ENCODE measurements at regions not wholly inside any gene's neighbourhood (a gene's known extent, or its start where the extent isn't known, plus 50 kb on each side); places are given as distances from the start of the nearest gene placed in this dataset.

DNA sequence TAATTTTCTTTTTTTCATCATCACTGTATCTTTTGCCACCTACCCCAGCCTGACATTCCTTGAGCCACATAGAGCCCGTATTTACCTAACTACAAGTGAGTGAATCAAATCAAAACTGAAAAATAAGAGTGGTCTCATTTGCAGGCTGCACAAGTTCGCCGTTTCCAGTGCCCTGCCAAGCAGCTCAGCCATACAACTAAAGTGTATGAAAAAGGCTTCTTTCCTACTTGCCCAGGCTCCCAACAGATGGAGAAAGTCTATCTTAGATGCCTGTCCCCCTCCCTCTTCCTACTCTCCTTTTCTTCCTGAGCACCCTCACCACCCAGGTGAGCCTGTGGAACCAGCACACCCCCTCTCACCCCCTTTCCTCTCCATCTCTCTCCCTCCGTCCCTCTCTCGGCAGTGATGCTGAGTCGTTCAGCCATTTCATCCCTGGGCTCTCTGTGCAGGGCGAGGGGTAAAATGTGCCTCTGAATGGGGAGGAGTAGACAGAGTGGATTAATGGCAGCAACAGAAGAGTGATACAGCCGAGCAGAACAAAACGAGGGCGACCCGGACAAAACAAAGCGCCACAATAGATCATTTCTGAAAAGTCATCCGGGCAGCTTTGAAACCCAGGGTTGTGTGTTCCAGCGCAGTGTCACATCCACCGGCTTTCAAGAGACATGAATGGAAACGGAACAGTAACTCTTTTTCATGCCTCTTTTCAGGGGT lies 65.0 kb upstream of the POU3F3 start:
- Histone ChIP-seq H3K4me1 (replicated peaks in 1 of 4; ENCODE audit: control insufficient read depth in 3 of 4, insufficient read depth in 4 of 4, low read length in 3 of 4) (peaks cover 0 to 4% (median 1%) of the 10 kb centered on the region in 4 experiments; a peak in 1 of 7 replicates), H3K4ac (replicated peaks; ENCODE audit: insufficient read length, low read depth, low read length) (no peak overlapping the region), H3K9me3 (ENCODE audit: insufficient read depth in 2 of 2, low read depth in 1 of 2, low read length in 1 of 2) (no peaks in the 10 kb centered on the region), H2BK120ac (replicated peaks; ENCODE audit: low read depth, low read length) (no peak overlapping the region), H2BK12ac (ENCODE audit: low read depth, low read length) (no peak overlapping the region), H2AFZ (ENCODE audit: low read length) (0 out of 2 replicates have a peak overlapping the region, but pooled peaks have one; percentile 64), H4K5ac (ENCODE audit: insufficient read length, low read depth, low read length) (no peak overlapping the region), H4K8ac (ENCODE audit: extremely low read depth, insufficient read depth, low read length) (no peak overlapping the region), H3K4me2 (ENCODE audit: insufficient read depth in 1 of 2, low read depth in 2 of 2, low read length in 2 of 2) (no peak overlapping the region), H4K20me1 (replicated peaks in 1 of 2; ENCODE audit: control insufficient read depth in 1 of 2, insufficient read depth in 2 of 2, low read length in 2 of 2) (no peaks in the 10 kb centered on the region), H3K23me2 (ENCODE audit: low read depth, low read length) (no peaks in the 10 kb centered on the region), H2BK5ac (ENCODE audit: low read depth, low read length) (no peak overlapping the region), H3K9ac (replicated peaks in 1 of 4; ENCODE audit: extremely low read depth in 1 of 4, low read depth in 3 of 4, low read length in 3 of 4) (no peak overlapping the region), H3K36me3 (ENCODE audit: control insufficient read depth in 2 of 4, insufficient read depth in 4 of 4, low read length in 3 of 4) (no peaks in the 10 kb centered on the region), H3K4me3 (ENCODE audit: extremely low read depth in 1 of 4, insufficient read depth in 2 of 4, low read depth in 3 of 4, low read length in 4 of 4) (no peak overlapping the region), H3K18ac (ENCODE audit: extremely low read depth, low read length) (no peak overlapping the region), H3K27ac (ENCODE audit: low read depth, low read length) (no peak overlapping the region), H3K27me3 (replicated peaks in 1 of 4; ENCODE audit: control insufficient read depth in 3 of 4, extremely low read depth in 1 of 4, insufficient read depth in 3 of 4, low read length in 3 of 4) (no peaks in the 10 kb centered on the region), H3K14ac (ENCODE audit: insufficient read length) (no peak overlapping the region), H2AK5ac (ENCODE audit: low read depth, low read length) (no peak overlapping the region), H2BK15ac (ENCODE audit: low read length) (0 out of 2 replicates have a peak overlapping the region, but pooled peaks have one; percentile 32), H4K91ac (replicated peaks; ENCODE audit: insufficient read length, low read length) (no peak overlapping the region), H2BK20ac (ENCODE audit: low read length) (no peak overlapping the region), H3K23ac (ENCODE audit: insufficient read length) (no peak overlapping the region), H3K79me1 (ENCODE audit: low read depth, low read length) (no peaks in the 10 kb centered on the region), H3K79me2 (ENCODE audit: control insufficient read depth in 1 of 2, insufficient read depth in 2 of 2, low read length in 2 of 2) (no peaks in the 10 kb centered on the region), H3K56ac (replicated peaks; ENCODE audit: insufficient read length, low read depth, low read length) (no peak overlapping the region)
- WGBS, 2 experiments (ENCODE audit: extremely low coverage in 1 of 2, insufficient coverage in 1 of 2, insufficient read length in 1 of 2, insufficient replicate concordance in 2 of 2, low coverage in 1 of 2, low lambda C conversion rate in 2 of 2, missing lambda C conversion rate in 1 of 2), result 94% methylated on average over 16 of the region's 16 CpGs; no CpG with 5 or more reads in 1 of the 2 experiments
- ChIA-PET CTCF (ENCODE audit: partially characterized antibody) (no interaction called here), POLR2A (ENCODE audit: partially characterized antibody) (no interaction called here)
- no peak for FAIRE-seq
- DNase-seq (ENCODE audit: low read depth in 1 of 2, low spot score in 2 of 2), result no peak
- TF ChIP-seq NRF1 (IDR thresholded peaks at IDR 0.05; ENCODE audit: low read depth, low read length) (no peak), CTBP2 (IDR thresholded peaks at IDR 0.05; ENCODE audit: borderline replicate concordance, insufficient read depth, insufficient read length, low read length) (no peak), CBX5 (IDR thresholded peaks at IDR 0.05; ENCODE audit: low read depth, low read length) (no peak), EZH2 (IDR thresholded peaks at IDR 0.05; ENCODE audit: low read depth, low read length, severe bottlenecking) (no peak), TAF7 (optimal IDR thresholded peaks at IDR 0.05; ENCODE audit: borderline replicate concordance, low read depth, low read length) (no peak), ZNF274 (IDR thresholded peaks at IDR 0.05; ENCODE audit: borderline replicate concordance, extremely low read depth, low read length) (no peak), HDAC6 (IDR thresholded peaks at IDR 0.05; ENCODE audit: low read depth, low read length) (no peak), SRF (IDR thresholded peaks at IDR 0.05; ENCODE audit: low read depth, low read length) (no peak)
- TF ChIP-seq, protein P1, sequence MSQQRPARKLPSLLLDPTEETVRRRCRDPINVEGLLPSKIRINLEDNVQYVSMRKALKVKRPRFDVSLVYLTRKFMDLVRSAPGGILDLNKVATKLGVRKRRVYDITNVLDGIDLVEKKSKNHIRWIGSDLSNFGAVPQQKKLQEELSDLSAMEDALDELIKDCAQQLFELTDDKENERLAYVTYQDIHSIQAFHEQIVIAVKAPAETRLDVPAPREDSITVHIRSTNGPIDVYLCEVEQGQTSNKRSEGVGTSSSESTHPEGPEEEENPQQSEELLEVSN (IDR thresholded peaks at IDR 0.05), result no peak

Measured in H1 (cell line).